ENCODE measurements at regions not wholly inside any gene's neighbourhood (a gene's known extent, or its start where the extent isn't known, plus 50 kb on each side); places are given as distances from the start of the nearest gene placed in this dataset.

DNA sequence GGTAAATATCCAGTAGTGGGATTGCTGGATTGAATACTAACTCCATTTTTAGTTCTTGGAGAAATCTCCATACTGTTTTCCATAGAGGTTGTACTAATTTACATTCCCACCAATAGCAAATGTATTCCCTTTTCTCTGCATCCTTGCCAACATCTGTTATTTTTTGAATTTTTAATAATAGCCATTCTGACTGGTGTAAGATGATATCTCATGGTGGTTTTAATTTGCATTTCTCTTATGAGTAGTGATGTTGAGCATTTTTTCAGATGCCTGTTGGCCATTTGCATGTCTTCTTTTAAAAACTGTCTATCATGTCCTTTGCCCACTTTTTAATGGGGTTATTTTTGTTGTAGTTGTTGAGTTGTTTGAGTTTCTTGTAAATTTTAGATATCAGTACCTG, 253.2 kb downstream of the HAO1 start (continued):
- TF ChIP-seq ZBTB44 (tag by site-specific recombination; IDR thresholded peaks at IDR 0.05) (no peak), ZNF112 (tag by site-specific recombination; IDR thresholded peaks at IDR 0.05) (no peak), ZNF530 (tag by site-specific recombination; IDR thresholded peaks at IDR 0.05; ENCODE audit: low read depth) (no peak), SP3 (tag by site-specific recombination; IDR thresholded peaks at IDR 0.05) (no peak), MYNN (tag by site-specific recombination; IDR thresholded peaks at IDR 0.05; ENCODE audit: borderline replicate concordance) (no peak)

- H3K36me3 ChIP-seq (ENCODE audit: control insufficient read depth in 2 of 2, insufficient read depth in 1 of 2, low read length in 2 of 2) = no peaks in the 10 kb centered on the region
- no peak overlapping the region for H3K27ac ChIP-seq (ENCODE audit: extremely low read depth, low read depth, low read length)
- H3K4me1 ChIP-seq (ENCODE audit: control insufficient read depth, insufficient read depth, low read length) = no peaks in the 10 kb centered on the region
- H3K9me3 ChIP-seq (ENCODE audit: control insufficient read depth, insufficient read depth, low read depth, low read length) = no peaks in the 10 kb centered on the region; the same call in 1 of the 2 replicates
- TF ChIP-seq ZNF202 (tag by site-specific recombination; IDR thresholded peaks at IDR 0.05; ENCODE audit: borderline replicate concordance) (no peak), ZBTB7A (tag by site-specific recombination; IDR thresholded peaks at IDR 0.05; ENCODE audit: low read depth) (no peak), ZNF555 (tag by site-specific recombination; conservative IDR thresholded peaks at IDR 0.05) (no peak), ZNF692 (tag by site-specific recombination; IDR thresholded peaks at IDR 0.05) (no peak), ZNF398 (tag by site-specific recombination; IDR thresholded peaks at IDR 0.05) (no peak), GLIS1 (tag by site-specific recombination; IDR thresholded peaks at IDR 0.05) (no peak), ZNF48 (tag by site-specific recombination; IDR thresholded peaks at IDR 0.05) (no peak), ZNF624 (tag by site-specific recombination; IDR thresholded peaks at IDR 0.05) (no peak), ZNF274 (IDR thresholded peaks at IDR 0.05; ENCODE audit: low read length) (no peak), ZNF274 (tag by site-specific recombination; IDR thresholded peaks at IDR 0.05; ENCODE audit: borderline replicate concordance) (no peak), ZBTB49 (tag by site-specific recombination; IDR thresholded peaks at IDR 0.05; ENCODE audit: low read depth) (no peak), KLF16 (tag by site-specific recombination; IDR thresholded peaks at IDR 0.05) (no peak), GLI4 (tag by site-specific recombination; IDR thresholded peaks at IDR 0.05) (no peak), ZNF510 (tag by site-specific recombination; IDR thresholded peaks at IDR 0.05; ENCODE audit: insufficient replicate concordance) (no peak), ZNF221 (tag by site-specific recombination; IDR thresholded peaks at IDR 0.05; ENCODE audit: borderline replicate concordance) (no peak), HOXA7 (CRISPR knock-in tag; IDR thresholded peaks at IDR 0.05; ENCODE audit: borderline replicate concordance) (no peak)
- TF ChIP-seq, protein P1, sequence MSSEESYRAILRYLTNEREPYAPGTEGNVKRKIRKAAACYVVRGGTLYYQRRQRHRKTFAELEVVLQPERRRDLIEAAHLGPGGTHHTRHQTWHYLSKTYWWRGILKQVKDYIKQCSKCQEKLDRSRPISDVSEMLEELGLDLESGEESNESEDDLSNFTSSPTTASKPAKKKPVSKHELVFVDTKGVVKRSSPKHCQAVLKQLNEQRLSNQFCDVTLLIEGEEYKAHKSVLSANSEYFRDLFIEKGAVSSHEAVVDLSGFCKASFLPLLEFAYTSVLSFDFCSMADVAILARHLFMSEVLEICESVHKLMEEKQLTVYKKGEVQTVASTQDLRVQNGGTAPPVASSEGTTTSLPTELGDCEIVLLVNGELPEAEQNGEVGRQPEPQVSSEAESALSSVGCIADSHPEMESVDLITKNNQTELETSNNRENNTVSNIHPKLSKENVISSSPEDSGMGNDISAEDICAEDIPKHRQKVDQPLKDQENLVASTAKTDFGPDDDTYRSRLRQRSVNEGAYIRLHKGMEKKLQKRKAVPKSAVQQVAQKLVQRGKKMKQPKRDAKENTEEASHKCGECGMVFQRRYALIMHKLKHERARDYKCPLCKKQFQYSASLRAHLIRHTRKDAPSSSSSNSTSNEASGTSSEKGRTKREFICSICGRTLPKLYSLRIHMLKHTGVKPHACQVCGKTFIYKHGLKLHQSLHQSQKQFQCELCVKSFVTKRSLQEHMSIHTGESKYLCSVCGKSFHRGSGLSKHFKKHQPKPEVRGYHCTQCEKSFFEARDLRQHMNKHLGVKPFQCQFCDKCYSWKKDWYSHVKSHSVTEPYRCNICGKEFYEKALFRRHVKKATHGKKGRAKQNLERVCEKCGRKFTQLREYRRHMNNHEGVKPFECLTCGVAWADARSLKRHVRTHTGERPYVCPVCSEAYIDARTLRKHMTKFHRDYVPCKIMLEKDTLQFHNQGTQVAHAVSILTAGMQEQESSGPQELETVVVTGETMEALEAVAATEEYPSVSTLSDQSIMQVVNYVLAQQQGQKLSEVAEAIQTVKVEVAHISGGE (tag by site-specific recombination; conservative IDR thresholded peaks at IDR 0.05; ENCODE audit: low read depth) = no peak
- H3K4me3 ChIP-seq (ENCODE audit: low read depth, low read length) = no peak overlapping the region
- POLR2A ChIA-PET = no interaction called here
- CTCF ChIA-PET = no interaction called here
Measured at GRCh38 chr20:7689151-7689550, 251.1 kb downstream of the HAO1 start.
